ENCODE measurements at regions not wholly inside any gene's neighbourhood (a gene's known extent, or its start where the extent isn't known, plus 50 kb on each side); places are given as distances from the start of the nearest gene placed in this dataset.

DNA sequence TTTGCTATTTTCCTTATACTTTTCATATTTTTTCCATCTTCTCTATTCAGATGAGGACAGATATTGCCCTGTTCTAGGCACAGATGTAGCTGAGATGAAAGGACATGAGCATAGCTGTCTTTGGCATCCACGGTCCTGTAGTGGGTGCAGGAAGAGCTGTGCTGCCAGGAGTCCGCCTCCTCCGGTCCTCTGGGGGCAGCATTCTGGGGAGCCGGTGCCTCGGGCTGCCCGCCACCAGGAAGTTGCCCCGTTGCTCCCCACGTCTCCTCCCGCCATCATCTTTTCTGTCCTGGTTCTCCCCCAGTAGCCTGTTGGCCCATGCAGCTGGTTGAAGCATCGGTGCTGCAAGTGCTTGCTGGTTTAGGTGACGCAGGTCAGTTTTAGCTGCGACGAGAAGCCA lies 170.0 kb upstream of the IRX4 start:
- Histone ChIP-seq H3K4me1 (replicated peaks) (no peaks in the 10 kb centered on the region), H3K9me3 (no peaks in the 10 kb centered on the region), H3K27me3 (replicated peaks; ENCODE audit: insufficient read depth) (no peaks in the 10 kb centered on the region), H3K36me3 (no peaks in the 10 kb centered on the region), H3K27ac (no peak overlapping the region), H3K4me3 (no peak overlapping the region)
- TF ChIP-seq POLR2AphosphoS5 (IDR thresholded peaks at IDR 0.05) (no peak), POLR2A (IDR thresholded peaks at IDR 0.05) (no peak)
- TF ChIP-seq, protein P1, sequence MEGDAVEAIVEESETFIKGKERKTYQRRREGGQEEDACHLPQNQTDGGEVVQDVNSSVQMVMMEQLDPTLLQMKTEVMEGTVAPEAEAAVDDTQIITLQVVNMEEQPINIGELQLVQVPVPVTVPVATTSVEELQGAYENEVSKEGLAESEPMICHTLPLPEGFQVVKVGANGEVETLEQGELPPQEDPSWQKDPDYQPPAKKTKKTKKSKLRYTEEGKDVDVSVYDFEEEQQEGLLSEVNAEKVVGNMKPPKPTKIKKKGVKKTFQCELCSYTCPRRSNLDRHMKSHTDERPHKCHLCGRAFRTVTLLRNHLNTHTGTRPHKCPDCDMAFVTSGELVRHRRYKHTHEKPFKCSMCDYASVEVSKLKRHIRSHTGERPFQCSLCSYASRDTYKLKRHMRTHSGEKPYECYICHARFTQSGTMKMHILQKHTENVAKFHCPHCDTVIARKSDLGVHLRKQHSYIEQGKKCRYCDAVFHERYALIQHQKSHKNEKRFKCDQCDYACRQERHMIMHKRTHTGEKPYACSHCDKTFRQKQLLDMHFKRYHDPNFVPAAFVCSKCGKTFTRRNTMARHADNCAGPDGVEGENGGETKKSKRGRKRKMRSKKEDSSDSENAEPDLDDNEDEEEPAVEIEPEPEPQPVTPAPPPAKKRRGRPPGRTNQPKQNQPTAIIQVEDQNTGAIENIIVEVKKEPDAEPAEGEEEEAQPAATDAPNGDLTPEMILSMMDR (IDR thresholded peaks at IDR 0.05) = no peak
- intact Hi-C loops (cut with DNase I) = no loop called here
- WGBS = 91% methylated on average over 13 of the region's 13 CpGs
- no peak for DNase-seq (ENCODE audit: low spot score)

DNA sequence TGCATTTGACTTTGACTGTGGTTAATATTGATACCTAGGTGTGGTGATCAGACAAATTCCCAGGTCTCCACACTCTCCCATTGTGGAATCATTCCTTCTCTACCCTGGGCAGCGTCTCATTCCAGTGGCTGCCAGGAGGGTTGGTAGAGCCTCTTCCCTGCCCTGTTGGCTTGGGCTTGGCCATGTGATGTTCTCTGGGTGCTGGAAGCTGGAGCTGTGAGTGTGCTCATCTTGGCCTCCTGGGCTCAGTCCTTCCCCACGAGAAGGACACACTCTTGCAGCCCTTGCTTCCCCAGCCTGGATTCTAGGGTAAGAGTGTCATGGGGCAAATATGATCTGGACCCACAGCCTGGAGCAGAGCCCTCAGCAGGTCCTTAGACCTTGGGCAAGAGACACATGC lies 167.2 kb upstream of the IRX4 start:
- Histone ChIP-seq H3K9me3 (no peaks in the 10 kb centered on the region), H3K4me1 (replicated peaks) (no peaks in the 10 kb centered on the region), H3K36me3 (no peaks in the 10 kb centered on the region), H3K4me3 (no peak overlapping the region), H3K27me3 (replicated peaks; ENCODE audit: insufficient read depth) (no peaks in the 10 kb centered on the region), H3K27ac (no peak overlapping the region)
- intact Hi-C loops (cut with DNase I) = no loop called here
- TF ChIP-seq, protein P1 (IDR thresholded peaks at IDR 0.05) = no peak
- TF ChIP-seq POLR2AphosphoS5 (IDR thresholded peaks at IDR 0.05) (no peak), POLR2A (IDR thresholded peaks at IDR 0.05) (no peak)
- WGBS = 55% methylated on average over 2 of the region's 2 CpGs
- DNase-seq (ENCODE audit: low spot score) = no peak

DNA sequence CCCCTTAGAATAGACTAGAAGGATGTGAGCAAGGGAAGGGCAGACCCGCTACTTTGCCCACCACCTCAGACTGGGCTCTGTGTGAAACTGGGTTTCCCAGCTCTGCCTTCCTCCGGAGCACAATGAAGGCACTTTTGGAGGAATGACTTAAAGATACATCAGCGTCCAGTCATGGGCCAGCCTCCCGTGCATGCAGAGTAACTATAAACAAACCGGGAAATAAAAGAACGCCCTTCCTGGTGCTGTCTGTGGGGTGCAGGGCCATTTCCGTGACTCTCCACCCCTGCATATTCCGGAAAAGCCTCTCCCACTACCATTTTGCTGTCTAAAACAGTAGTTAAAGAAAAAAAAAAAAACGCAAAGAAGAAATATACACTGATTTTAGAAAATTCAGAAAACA lies 165.9 kb upstream of the IRX4 start:
- TF ChIP-seq POLR2A (IDR thresholded peaks at IDR 0.05) (no peak), POLR2AphosphoS5 (IDR thresholded peaks at IDR 0.05) (no peak)
- TF ChIP-seq, protein P1 (IDR thresholded peaks at IDR 0.05) = no peak
- H3K36me3 ChIP-seq = no peaks in the 10 kb centered on the region
- H3K27ac ChIP-seq = no peak overlapping the region
- H3K9me3 ChIP-seq = no peaks in the 10 kb centered on the region
- intact Hi-C loops (cut with DNase I) = no loop called here
- no peaks in the 10 kb centered on the region for H3K4me1 ChIP-seq (replicated peaks)
- 64% methylated on average over 9 of the region's 9 CpGs for WGBS
- no peak for DNase-seq (ENCODE audit: low spot score)
- H3K27me3 ChIP-seq (replicated peaks; ENCODE audit: insufficient read depth) = no peaks in the 10 kb centered on the region
- no peak overlapping the region for H3K4me3 ChIP-seq

DNA sequence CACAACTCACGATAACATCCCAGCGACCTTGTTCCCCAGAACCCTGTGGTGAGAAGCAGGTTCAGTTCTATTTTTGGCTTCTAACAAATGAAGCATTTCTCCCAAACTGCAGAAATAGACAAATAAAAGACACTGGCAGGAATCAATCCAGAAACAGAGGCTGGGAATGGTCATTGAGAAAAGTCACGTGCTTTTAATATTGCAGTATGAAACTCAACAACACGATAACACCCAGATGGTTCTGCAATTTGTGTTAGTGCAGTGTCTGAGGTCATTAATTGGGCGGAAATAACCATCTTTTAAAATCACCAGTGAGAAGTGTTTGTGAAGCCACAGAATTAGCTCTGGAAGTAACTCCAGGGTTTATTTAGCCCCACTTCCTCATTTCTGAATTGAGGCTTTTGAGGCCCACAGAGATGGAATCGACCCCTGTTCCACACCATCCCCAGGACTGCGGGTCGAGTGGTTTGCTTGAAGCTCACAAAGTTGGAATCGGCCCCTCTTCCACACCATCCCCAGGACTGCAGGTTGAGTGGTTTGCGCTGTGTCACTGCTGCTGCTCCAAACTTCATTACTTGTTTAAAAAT lies 164.7 kb upstream of the IRX4 start:
- no peak for DNase-seq (ENCODE audit: low spot score)
- no peak overlapping the region for H3K4me3 ChIP-seq
- intact Hi-C loops (cut with DNase I) = no loop called here
- WGBS = 82% methylated on average over 10 of the region's 10 CpGs
- no peaks in the 10 kb centered on the region for H3K9me3 ChIP-seq
- TF ChIP-seq POLR2A (IDR thresholded peaks at IDR 0.05) = no peak
- TF ChIP-seq, protein P1 (IDR thresholded peaks at IDR 0.05) = no peak
- H3K27me3 ChIP-seq (replicated peaks; ENCODE audit: insufficient read depth) = no peaks in the 10 kb centered on the region
- no peak overlapping the region for H3K27ac ChIP-seq
- H3K4me1 ChIP-seq (replicated peaks) = no peaks in the 10 kb centered on the region
- H3K36me3 ChIP-seq = no peaks in the 10 kb centered on the region

DNA sequence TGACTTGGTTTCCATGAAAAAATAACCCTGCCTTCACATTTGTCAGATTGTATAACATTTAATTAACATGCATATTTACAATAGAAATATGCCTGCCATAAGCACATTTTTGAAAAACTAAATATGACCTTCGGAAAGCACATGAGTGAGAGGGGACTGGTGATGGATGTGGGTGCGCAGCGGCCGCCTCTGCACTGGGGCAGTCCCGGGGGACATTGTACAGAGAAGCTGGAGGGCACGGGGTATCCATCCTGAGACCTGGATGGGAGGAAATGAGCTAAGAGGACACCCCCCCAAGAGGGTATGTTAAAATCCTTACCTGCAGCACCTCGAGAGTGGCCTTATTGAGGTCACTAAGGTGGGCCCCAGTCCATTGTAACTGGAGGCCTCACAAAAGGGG lies 161.3 kb upstream of the IRX4 start:
- Histone ChIP-seq H3K9me3 (no peaks in the 10 kb centered on the region), H3K27me3 (replicated peaks; ENCODE audit: insufficient read depth) (no peaks in the 10 kb centered on the region), H3K36me3 (no peaks in the 10 kb centered on the region), H3K4me1 (replicated peaks) (no peaks in the 10 kb centered on the region), H3K4me3 (no peak overlapping the region), H3K27ac (no peak overlapping the region)
- no peak for DNase-seq (ENCODE audit: low spot score)
- intact Hi-C loops (cut with DNase I) = no loop called here
- WGBS = 92% methylated on average over 7 of the region's 7 CpGs
- no peak for TF ChIP-seq POLR2A (IDR thresholded peaks at IDR 0.05)
- TF ChIP-seq, protein P1 (IDR thresholded peaks at IDR 0.05) = no peak
- no peak for TF ChIP-seq POLR2AphosphoS5 (IDR thresholded peaks at IDR 0.05)
